Colonic mucosa (tissue), 4 donors: ENCODE measurements at regions not wholly inside any gene's neighbourhood (a gene's known extent, or its start where the extent isn't known, plus 50 kb on each side); places are given as distances from the start of the nearest gene placed in this dataset.

Experiments used
- DNase-seq: peaks from one replicate; pipeline ENCODE4 v3.0.0-alpha.2; 2020
- H3K27ac ChIP-seq: fragments of 200-600 bp; one replicate; pipeline ENCODE4 v1.8.0; 2021
- H3K27me3 ChIP-seq: fragments of 200-600 bp; one replicate; pipeline ENCODE4 v1.8.0; 2021
- H3K36me3 ChIP-seq: fragments of 200-600 bp; one replicate; pipeline ENCODE4 v1.8.0; 2021
- H3K4me1 ChIP-seq: fragments of 200-600 bp; one replicate; pipeline ENCODE4 v1.8.0; 2021; ENCODE audit warnings: mild to moderate bottlenecking
- H3K4me3 ChIP-seq: fragments of 200-600 bp; one replicate; pipeline ENCODE4 v1.8.0; 2021
- H3K9ac ChIP-seq, 2 donors: one replicate each; pipeline ENCODE4 v1.7.0; 2013; ENCODE audit warnings: control low read depth in 2 of 2, low read depth in 2 of 2, low read length in 2 of 2
- H3K9me3 ChIP-seq: fragments of 200-600 bp; one replicate; pipeline ENCODE4 v1.8.0; 2021
- CTCF ChIP-seq: fragments of 200-600 bp; IDR thresholded peaks from one replicate; pipeline ENCODE4 v1.8.0; 2022; ENCODE audit warnings: antibody characterized with exemption, mild to moderate bottlenecking
- intact Hi-C: fragments of 100-400 bp; cut with DNase I; formaldehyde crosslinking; loops from one replicate; pipeline ENCODE4 v1.14.1; 2022
- donor health status: healthy.
- donor health status: DM: no; HTN: no; CAD: no.
- donor health status: DM: no; HTN: no; CAD: no.

GRCh38 chr6:9576521-9576920 lies 838.4 kb downstream of the TFAP2A start:
- Histone ChIP-seq H3K4me1 (no peaks in the 10 kb centered on the region), H3K36me3 (no peaks in the 10 kb centered on the region), H3K27me3 (no peaks in the 10 kb centered on the region), H3K9ac (no peak overlapping the region), H3K4me3 (no peak overlapping the region), H3K27ac (no peak overlapping the region), H3K9me3 (no peaks in the 10 kb centered on the region)
- TF ChIP-seq CTCF = no peak
- DNase-seq = no peak
- intact Hi-C loops = no loop called here

GRCh38 chr6:9566096-9566495 lies 848.8 kb downstream of the TFAP2A start:
- no peaks in the 10 kb centered on the region for H3K27me3 ChIP-seq
- intact Hi-C loops = no loop called here
- H3K4me1 ChIP-seq = no peaks in the 10 kb centered on the region
- no peak overlapping the region for H3K9ac ChIP-seq
- no peaks in the 10 kb centered on the region for H3K9me3 ChIP-seq
- H3K4me3 ChIP-seq = no peak overlapping the region
- DNase-seq = no peak
- H3K36me3 ChIP-seq = no peaks in the 10 kb centered on the region
- no peak overlapping the region for H3K27ac ChIP-seq
- no peak for TF ChIP-seq CTCF

- intact Hi-C loops = no loop called here
- H3K4me1 ChIP-seq = no peaks in the 10 kb centered on the region
- no peak for DNase-seq
- no peaks in the 10 kb centered on the region for H3K27me3 ChIP-seq
- H3K9ac ChIP-seq = no peak overlapping the region
- no peak overlapping the region for H3K4me3 ChIP-seq
- H3K9me3 ChIP-seq = no peaks in the 10 kb centered on the region
- no peak overlapping the region for H3K27ac ChIP-seq
- TF ChIP-seq CTCF = no peak
- no peaks in the 10 kb centered on the region for H3K36me3 ChIP-seq
These were observed 850.9 kb downstream of the TFAP2A start for GRCh38 chr6:9564021-9564420.

GRCh38 chr6:9563568-9563967 lies 851.3 kb downstream of the TFAP2A start:
- TF ChIP-seq CTCF = no peak
- no peak for DNase-seq
- H3K4me1 ChIP-seq = no peaks in the 10 kb centered on the region
- H3K36me3 ChIP-seq = no peaks in the 10 kb centered on the region
- H3K9ac ChIP-seq = no peak overlapping the region
- intact Hi-C loops = no loop called here
- no peak overlapping the region for H3K27ac ChIP-seq
- H3K27me3 ChIP-seq = no peaks in the 10 kb centered on the region
- H3K4me3 ChIP-seq = no peak overlapping the region
- no peaks in the 10 kb centered on the region for H3K9me3 ChIP-seq

GRCh38 chr6:9554806-9555205 lies 860.1 kb downstream of the TFAP2A start:
- Histone ChIP-seq H3K36me3 (no peaks in the 10 kb centered on the region), H3K9me3 (no peaks in the 10 kb centered on the region), H3K4me1 (no peaks in the 10 kb centered on the region), H3K27ac (no peak overlapping the region), H3K4me3 (no peak overlapping the region), H3K27me3 (no peaks in the 10 kb centered on the region), H3K9ac (no peak overlapping the region)
- no peak for DNase-seq
- intact Hi-C loops = no loop called here
- no peak for TF ChIP-seq CTCF

- H3K27ac ChIP-seq = no peak overlapping the region
- H3K4me3 ChIP-seq = no peak overlapping the region
- no peaks in the 10 kb centered on the region for H3K9me3 ChIP-seq
- intact Hi-C loops = no loop called here
- no peak for DNase-seq
- no peaks in the 10 kb centered on the region for H3K4me1 ChIP-seq
- TF ChIP-seq CTCF = no peak
- H3K36me3 ChIP-seq = no peaks in the 10 kb centered on the region
- H3K9ac ChIP-seq = no peak overlapping the region
- no peaks in the 10 kb centered on the region for H3K27me3 ChIP-seq
These were observed 860.6 kb downstream of the TFAP2A start for GRCh38 chr6:9554323-9554722.
